ENCODE measurements at regions not wholly inside any gene's neighbourhood (a gene's known extent, or its start where the extent isn't known, plus 50 kb on each side); places are given as distances from the start of the nearest gene placed in this dataset.
"Not testable (repeated sequence)": the region's sequence is repeated elsewhere in the genome, so short reads cannot be mapped to it uniquely, and the experiment has no call there.

- DNase-seq (ENCODE audit: low spot score), result peak; percentile 50
Observed at GRCh38 chr12:8390001-8390777, 65.6 kb upstream of the CLEC6A start.

DNA sequence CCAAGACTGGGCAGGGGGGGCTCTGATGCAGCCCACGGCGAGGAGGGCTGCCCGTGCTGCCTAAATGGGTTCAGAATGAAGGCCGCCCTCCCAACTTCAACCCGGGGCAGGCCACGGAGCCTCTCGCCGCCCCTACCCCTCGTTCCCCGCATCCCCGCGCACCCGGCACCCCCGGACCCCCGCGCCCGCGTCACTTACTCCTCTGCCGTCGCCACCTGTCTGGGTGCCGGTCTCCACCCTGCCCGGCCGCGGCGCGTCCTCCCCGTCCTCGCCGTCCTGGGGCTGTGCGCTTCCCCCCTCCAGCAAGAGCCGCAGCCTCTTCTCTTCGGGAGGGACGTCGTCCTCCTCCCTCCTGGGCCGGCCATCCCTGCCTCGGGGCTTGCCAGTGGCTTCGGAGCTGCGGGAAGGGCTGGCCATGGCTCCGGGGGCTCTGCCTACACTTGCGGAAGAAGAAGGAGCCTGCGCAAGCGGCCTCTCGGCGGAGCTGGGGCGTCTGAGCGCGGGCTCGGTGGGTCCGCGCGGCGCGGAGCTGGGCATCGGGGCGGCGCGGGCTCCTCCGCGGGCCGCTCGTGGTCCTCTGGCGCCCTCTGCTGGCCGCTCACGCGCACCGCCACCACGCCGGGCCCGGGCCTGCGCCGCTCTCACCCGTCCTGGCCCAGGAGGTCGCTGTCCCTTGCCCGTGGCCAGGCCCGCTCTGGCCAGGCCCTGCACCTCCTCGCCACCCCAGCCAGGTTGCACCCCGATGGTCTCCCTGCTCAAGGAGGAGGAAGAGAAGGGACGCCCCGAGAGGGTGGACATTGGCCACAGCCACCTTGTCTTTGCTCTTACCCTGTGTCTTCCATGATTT, 59.3 kb upstream of the CLEC6A start:
- peak; percentile 46 for DNase-seq (ENCODE audit: low spot score)

DNA sequence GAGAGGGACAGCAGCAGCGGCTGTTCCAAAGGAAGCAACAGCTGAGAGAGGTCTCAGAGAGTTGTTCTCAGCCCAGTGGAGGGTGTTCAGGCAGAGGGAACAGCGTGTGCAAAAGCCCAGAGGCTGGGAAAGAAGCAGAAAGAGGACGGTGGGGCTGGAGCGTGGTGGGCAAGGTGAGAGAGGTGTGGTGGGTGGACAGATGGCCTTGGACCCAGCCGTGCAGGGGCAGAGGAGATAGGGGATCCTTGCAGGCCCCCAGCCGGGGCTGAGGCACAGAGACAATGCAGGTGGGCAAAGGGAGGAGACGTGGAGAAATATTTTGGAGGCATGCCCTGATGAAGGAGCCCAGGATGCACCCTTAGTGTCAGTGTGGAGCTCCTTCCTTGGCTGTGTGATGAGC, 58.4 kb upstream of the CLEC6A start:
- not testable (repeated sequence) for DNase-seq (ENCODE audit: low spot score)

DNA sequence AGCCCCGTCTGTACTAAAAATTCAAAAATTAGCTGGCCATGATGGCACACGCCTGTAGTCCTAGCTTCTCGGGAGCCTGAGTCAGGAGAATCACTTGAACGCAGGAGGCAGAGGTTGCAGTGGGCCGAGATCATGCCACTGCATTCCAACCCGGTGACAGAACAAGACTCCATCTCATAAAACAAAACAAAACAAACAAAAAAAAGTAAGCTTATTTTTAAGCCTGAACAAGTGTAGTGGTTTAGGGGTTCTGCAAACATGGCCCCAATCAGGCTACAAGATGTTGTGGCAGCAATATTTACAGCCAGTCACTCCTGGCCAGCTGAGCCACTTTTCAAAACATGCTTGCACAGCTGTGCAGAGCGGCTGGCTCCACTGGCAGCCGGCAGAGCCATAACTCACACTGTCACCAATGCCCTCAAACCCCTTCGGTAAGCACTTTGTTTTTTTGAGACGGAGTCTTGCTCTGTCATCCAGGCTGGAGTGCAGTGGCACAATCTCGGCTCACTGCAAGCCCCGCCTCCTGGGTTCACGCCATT, 56.2 kb upstream of the CLEC6A start:
- DNase-seq (ENCODE audit: low spot score), result not testable (repeated sequence)

- not testable (repeated sequence) for DNase-seq (ENCODE audit: low spot score)
Observed at GRCh38 chr12:8403834-8404233, 51.9 kb upstream of the CLEC6A start.

- DNase-seq (ENCODE audit: low spot score), result not testable (repeated sequence)
Observed at GRCh38 chr12:8404341-8404740, 51.4 kb upstream of the CLEC6A start.
